ENCODE measurements at regions not wholly inside any gene's neighbourhood (a gene's known extent, or its start where the extent isn't known, plus 50 kb on each side); places are given as distances from the start of the nearest gene placed in this dataset.

GRCh38 chr12:30320561-30320960 is 375.1 kb downstream of the IPO8 start:
- H3K4me1 ChIP-seq (ENCODE audit: insufficient read depth, low read length) = no peaks in the 10 kb centered on the region
- ATAC-seq (no peak), DNase-seq (no peak)
- H2AFZ ChIP-seq (ENCODE audit: low read length) = no peak overlapping the region
- H3F3A ChIP-seq (ENCODE audit: low read length, unreplicated experiment) = no peaks in the 10 kb centered on the region
- intact Hi-C loops (cut with micrococcal nuclease) = no loop called here
- H3K36me3 ChIP-seq (ENCODE audit: low read depth, low read length) = no peaks in the 10 kb centered on the region
- no peak overlapping the region for H3K4me3 ChIP-seq (ENCODE audit: low read length)
- H3K27ac ChIP-seq (ENCODE audit: low read length) = no peak overlapping the region
- no peak overlapping the region for H3K4me2 ChIP-seq (ENCODE audit: low read length)
- TF ChIP-seq CTCF (conservative IDR thresholded peaks at IDR 0.05; ENCODE audit: low read depth, low read length) = no peak
- no peak for TF ChIP-seq EZH2phosphoT487 (IDR thresholded peaks at IDR 0.05; ENCODE audit: borderline replicate concordance, low read length)
- no peak for TF ChIP-seq EZH2 (IDR thresholded peaks at IDR 0.05; ENCODE audit: low read length, unreplicated experiment)
- no peak overlapping the region for H3K9ac ChIP-seq (ENCODE audit: low read length)
- CTCF ChIA-PET = no interaction called here
- no peaks in the 10 kb centered on the region for H3K79me2 ChIP-seq (ENCODE audit: low read length)
- no peaks in the 10 kb centered on the region for H3K9me3 ChIP-seq (ENCODE audit: low read length)
- POLR2A ChIA-PET (ENCODE audit: unreplicated experiment) = no interaction called here
- H3K9me2 ChIP-seq (replicated peaks; ENCODE audit: low read length) = no peaks in the 10 kb centered on the region
- H4K20me1 ChIP-seq (ENCODE audit: low read length) = no peaks in the 10 kb centered on the region
- H3K27me3 ChIP-seq (ENCODE audit: low read length) = no peaks in the 10 kb centered on the region
- BruUV-seq (replicated peaks) = no TSS peak

- H2AFZ ChIP-seq (ENCODE audit: low read length) = no peak overlapping the region
- no peaks in the 10 kb centered on the region for H3K9me3 ChIP-seq (ENCODE audit: low read length)
- no peak overlapping the region for H3K9ac ChIP-seq (ENCODE audit: low read length)
- H3K9me2 ChIP-seq (replicated peaks; ENCODE audit: low read length) = no peaks in the 10 kb centered on the region
- no peaks in the 10 kb centered on the region for H3K4me1 ChIP-seq (ENCODE audit: insufficient read depth, low read length)
- ChIA-PET CTCF (no interaction called here), POLR2A (ENCODE audit: unreplicated experiment) (no interaction called here)
- intact Hi-C loops (cut with micrococcal nuclease) = no loop called here
- H3K27me3 ChIP-seq (ENCODE audit: low read length) = no peaks in the 10 kb centered on the region
- no TSS peak for BruUV-seq (replicated peaks)
- no peak for ATAC-seq
- no peak for TF ChIP-seq EZH2 (IDR thresholded peaks at IDR 0.05; ENCODE audit: low read length, unreplicated experiment)
- no peak for TF ChIP-seq EZH2phosphoT487 (IDR thresholded peaks at IDR 0.05; ENCODE audit: borderline replicate concordance, low read length)
- no peaks in the 10 kb centered on the region for H3K79me2 ChIP-seq (ENCODE audit: low read length)
- no peak overlapping the region for H3K4me3 ChIP-seq (ENCODE audit: low read length)
- H3K27ac ChIP-seq (ENCODE audit: low read length) = no peak overlapping the region
- no peaks in the 10 kb centered on the region for H3F3A ChIP-seq (ENCODE audit: low read length, unreplicated experiment)
- no peak for DNase-seq
- no peak overlapping the region for H3K4me2 ChIP-seq (ENCODE audit: low read length)
- no peaks in the 10 kb centered on the region for H4K20me1 ChIP-seq (ENCODE audit: low read length)
- no peaks in the 10 kb centered on the region for H3K36me3 ChIP-seq (ENCODE audit: low read depth, low read length)
Observed at GRCh38 chr12:30314506-30315100, 381.1 kb downstream of the IPO8 start.

- Histone ChIP-seq H3K4me3 (ENCODE audit: low read length) (no peak overlapping the region), H3F3A (ENCODE audit: low read length, unreplicated experiment) (no peaks in the 10 kb centered on the region), H2AFZ (ENCODE audit: low read length) (no peak overlapping the region), H3K27me3 (ENCODE audit: low read length) (no peaks in the 10 kb centered on the region), H3K9me2 (replicated peaks; ENCODE audit: low read length) (no peaks in the 10 kb centered on the region), H3K9ac (ENCODE audit: low read length) (no peak overlapping the region), H3K36me3 (ENCODE audit: low read depth, low read length) (no peaks in the 10 kb centered on the region), H3K27ac (ENCODE audit: low read length) (no peak overlapping the region), H3K79me2 (ENCODE audit: low read length) (no peaks in the 10 kb centered on the region), H3K9me3 (ENCODE audit: low read length) (no peaks in the 10 kb centered on the region), H3K4me2 (ENCODE audit: low read length) (no peak overlapping the region), H4K20me1 (ENCODE audit: low read length) (no peaks in the 10 kb centered on the region), H3K4me1 (ENCODE audit: insufficient read depth, low read length) (no peaks in the 10 kb centered on the region)
- TF ChIP-seq EZH2phosphoT487 (IDR thresholded peaks at IDR 0.05; ENCODE audit: borderline replicate concordance, low read length) (no peak), CTCF (conservative IDR thresholded peaks at IDR 0.05; ENCODE audit: low read depth, low read length) (no peak), EZH2 (IDR thresholded peaks at IDR 0.05; ENCODE audit: low read length, unreplicated experiment) (no peak)
- DNase-seq = no peak
- no peak for ATAC-seq
- POLR2A ChIA-PET (ENCODE audit: unreplicated experiment) = no interaction called here
- intact Hi-C loops (cut with micrococcal nuclease) = no loop called here
- CTCF ChIA-PET = no interaction called here
- no TSS peak for BruUV-seq (replicated peaks)
Observed at GRCh38 chr12:30308010-30308717, 387.5 kb downstream of the IPO8 start.
